SK-N-MC (cell line): ENCODE measurements at regions not wholly inside any gene's neighbourhood (a gene's known extent, or its start where the extent isn't known, plus 50 kb on each side); places are given as distances from the start of the nearest gene placed in this dataset.

Source experiments
- EZH2 ChIP-seq: fragments of 200-600 bp; sonication (generic); IDR thresholded peaks from one replicate; pipeline ENCODE4 v1.6.1; 2017; ENCODE audit warnings: antibody characterized with exemption
- POLR2AphosphoS5 ChIP-seq: IDR thresholded peaks from 2 replicates; pipeline ENCODE4 v1.6.1; 2012; ENCODE audit warnings: mild to moderate bottlenecking, low read depth, low read length, borderline replicate concordance

DNA sequence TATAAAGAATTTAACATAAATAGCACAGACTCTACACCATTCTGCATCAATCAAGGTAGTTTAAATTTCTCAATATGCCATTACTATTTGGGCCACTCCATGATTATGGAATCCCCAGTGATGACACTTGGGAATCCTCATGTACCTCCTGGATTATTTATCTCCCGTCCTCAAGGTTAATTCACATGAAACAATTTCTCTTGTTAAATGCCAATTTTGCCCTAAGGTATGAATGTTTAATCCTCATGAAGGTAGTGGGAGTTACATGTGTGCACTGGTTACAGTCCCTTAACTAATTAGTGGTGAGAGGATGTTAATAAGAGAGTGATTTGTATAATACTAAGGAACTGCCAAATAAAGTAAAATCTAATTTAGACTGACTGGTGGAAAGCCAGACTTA, 372.3 kb upstream of the MDFIC2 start:
- TF ChIP-seq EZH2: no peak
- no peak for TF ChIP-seq POLR2AphosphoS5
